DND-41 (cell line): ENCODE measurements at regions not wholly inside any gene's neighbourhood (a gene's known extent, or its start where the extent isn't known, plus 50 kb on each side); places are given as distances from the start of the nearest gene placed in this dataset.

ENCODE experiments used
- CTCF ChIP-seq: IDR thresholded peaks from 2 replicates; pipeline ENCODE4 v1.5.1; 2012; ENCODE audit warnings: borderline replicate concordance, low read length, moderate library complexity, mild to moderate bottlenecking; ENCODE audit not compliant: poor library complexity, severe bottlenecking; ENCODE audit errors: extremely low read depth
- EZH2 ChIP-seq: IDR thresholded peaks from 3 replicates; pipeline ENCODE4 v1.6.1; 2012; ENCODE audit warnings: borderline replicate concordance, low read depth, mild to moderate bottlenecking, moderate library complexity, low read length, inconsistent platforms; ENCODE audit not compliant: severe bottlenecking

- TF ChIP-seq CTCF, result no peak
- TF ChIP-seq EZH2, result no peak
These were observed 78.0 kb upstream of the PPARA start for GRCh38 chr22:46072110-46072881.
